Neural cell (in vitro differentiated cells): ENCODE measurements at regions not wholly inside any gene's neighbourhood (a gene's known extent, or its start where the extent isn't known, plus 50 kb on each side); places are given as distances from the start of the nearest gene placed in this dataset.

Source experiments
- H2AFZ ChIP-seq: fragments of 200-600, 300-800 bp; sonication (generic), shearing (Covaris generic); 2 replicates; pipeline ENCODE4 v1.6.0; 2014; ENCODE audit warnings: low read depth, mild to moderate bottlenecking, antibody characterized with exemption, low read length, moderate library complexity
- H3F3A ChIP-seq: fragments of 200-600 bp; shearing (Covaris generic); 2 replicates; pipeline ENCODE4 v1.6.1; 2016; ENCODE audit warnings: mild to moderate bottlenecking, moderate library complexity, mixed read lengths, antibody characterized with exemption, low read length; ENCODE audit not compliant: insufficient read depth, poor library complexity, severe bottlenecking
- H3K27ac ChIP-seq: fragments of 200-600, 300-800 bp; sonication (generic), shearing (Covaris generic); 2 replicates; pipeline ENCODE4 v1.5.1; 2014; ENCODE audit warnings: mild to moderate bottlenecking, low read length, moderate library complexity
- H3K27me3 ChIP-seq: fragments of 300-800, 200-600 bp; sonication (generic), shearing (Covaris generic); 2 replicates; pipeline ENCODE4 v1.6.0; 2014; ENCODE audit warnings: mild to moderate bottlenecking, low read depth, low read length, moderate library complexity; ENCODE audit not compliant: insufficient read depth
- H3K36me3 ChIP-seq: fragments of 300-800, 200-600 bp; sonication (generic), shearing (Covaris generic); 2 replicates; pipeline ENCODE4 v1.5.1; 2014; ENCODE audit warnings: mild to moderate bottlenecking, antibody characterized with exemption, low read length, moderate library complexity; ENCODE audit not compliant: insufficient read depth
- H3K4me2 ChIP-seq: fragments of 300-800, 200-600 bp; sonication (generic), shearing (Covaris generic); 2 replicates; pipeline ENCODE4 v1.6.0; 2014; ENCODE audit warnings: mild to moderate bottlenecking, low read length
- H3K4me3 ChIP-seq: fragments of 300-800, 200-600 bp; sonication (generic), shearing (Covaris generic); 2 replicates; pipeline ENCODE4 v1.5.1; 2014; ENCODE audit warnings: mild to moderate bottlenecking, low read length, moderate library complexity
- H3K79me2 ChIP-seq: fragments of 200-600 bp; shearing (Covaris generic); replicated peaks from 2 replicates; pipeline ENCODE4 v1.6.0; 2014; ENCODE audit warnings: mild to moderate bottlenecking, low read length, moderate library complexity; ENCODE audit not compliant: insufficient read depth
- H3K9ac ChIP-seq: fragments of 300-800, 200-600 bp; sonication (generic), shearing (Covaris generic); 2 replicates; pipeline ENCODE4 v1.6.1; 2016; ENCODE audit warnings: mild to moderate bottlenecking, low read length, mixed read lengths
- H3K9me2 ChIP-seq: fragments of 200-600 bp; shearing (Covaris generic); 2 replicates; pipeline ENCODE4 v1.6.1; 2016; ENCODE audit warnings: mild to moderate bottlenecking, low read length, mixed read lengths; ENCODE audit not compliant: insufficient read depth
- H3K9me3 ChIP-seq: fragments of 200-600, 300-800 bp; sonication (generic), shearing (Covaris generic); 2 replicates; pipeline ENCODE4 v1.6.1; 2016; ENCODE audit warnings: mild to moderate bottlenecking, mixed run types, low read length, moderate library complexity, mixed read lengths
- H4K20me1 ChIP-seq: fragments of 200-600 bp; shearing (Covaris generic); 2 replicates; pipeline ENCODE4 v1.6.1; 2016; ENCODE audit warnings: mild to moderate bottlenecking, mixed run types; ENCODE audit not compliant: insufficient read depth
- CTCF ChIP-seq: fragments of 450-650 bp; IDR thresholded peaks from 2 replicates; pipeline ENCODE4 v1.5.1; 2014; ENCODE audit warnings: antibody characterized with exemption, mild to moderate bottlenecking, moderate library complexity; ENCODE audit not compliant: poor library complexity, severe bottlenecking
- EP300 ChIP-seq: fragments of 450-650 bp; conservative IDR thresholded peaks from 2 replicates; pipeline ENCODE4 v1.6.1; 2014; ENCODE audit warnings: antibody characterized with exemption, mild to moderate bottlenecking, moderate library complexity; ENCODE audit not compliant: poor library complexity, severe bottlenecking
- EZH2 ChIP-seq: fragments of 200-600, 300-800 bp; shearing (Covaris generic), sonication (generic); IDR thresholded peaks from 2 replicates; pipeline ENCODE4 v1.6.1; 2014; ENCODE audit warnings: antibody characterized with exemption, low read length, borderline replicate concordance, mild to moderate bottlenecking; ENCODE audit not compliant: insufficient read depth, poor library complexity, severe bottlenecking
- MXI1 ChIP-seq: fragments of 450-650 bp; conservative IDR thresholded peaks from 2 replicates; pipeline ENCODE4 v1.6.1; 2014; ENCODE audit warnings: antibody characterized with exemption, mild to moderate bottlenecking; ENCODE audit not compliant: poor library complexity, severe bottlenecking
- POLR2AphosphoS5 ChIP-seq: IDR thresholded peaks from 2 replicates; pipeline ENCODE4 v1.6.1; 2012
- RAD21 ChIP-seq: fragments of 450-650 bp; conservative IDR thresholded peaks from 2 replicates; pipeline ENCODE4 v1.6.1; 2014; ENCODE audit warnings: antibody characterized with exemption, mild to moderate bottlenecking, moderate library complexity
- REST ChIP-seq: IDR thresholded peaks from 2 replicates; pipeline ENCODE4 v1.6.1; 2012; ENCODE audit warnings: borderline replicate concordance
- SMC3 ChIP-seq: fragments of 450-650 bp; conservative IDR thresholded peaks from 2 replicates; pipeline ENCODE4 v1.6.1; 2014; ENCODE audit warnings: antibody characterized with exemption, mild to moderate bottlenecking, moderate library complexity; ENCODE audit not compliant: poor library complexity
- TAF1 ChIP-seq: IDR thresholded peaks from 2 replicates; pipeline ENCODE4 v1.6.1; 2012; ENCODE audit warnings: low read depth

- no peaks in the 10 kb centered on the region for H4K20me1 ChIP-seq
- no peaks in the 10 kb centered on the region for H3K9me3 ChIP-seq
- no peak overlapping the region for H3K9ac ChIP-seq
- H3K4me2 ChIP-seq = no peak overlapping the region
- TF ChIP-seq CTCF (no peak), TAF1 (no peak), POLR2AphosphoS5 (no peak), EZH2 (no peak), SMC3 (no peak), MXI1 (no peak), REST (no peak), EP300 (no peak), RAD21 (no peak)
- H3F3A ChIP-seq = no peaks in the 10 kb centered on the region
- no peaks in the 10 kb centered on the region for H3K9me2 ChIP-seq
- no peak overlapping the region for H3K4me3 ChIP-seq
- no peak overlapping the region for H2AFZ ChIP-seq
- H3K27me3 ChIP-seq = no peaks in the 10 kb centered on the region
- H3K27ac ChIP-seq = no peak overlapping the region
- H3K36me3 ChIP-seq = no peaks in the 10 kb centered on the region
- no peaks in the 10 kb centered on the region for H3K79me2 ChIP-seq
These were observed 197.5 kb upstream of the NSMCE3 start for GRCh38 chr15:29467091-29467490.

GRCh38 chr15:29466292-29466691 is 196.7 kb upstream of the NSMCE3 start:
- no peaks in the 10 kb centered on the region for H3K79me2 ChIP-seq
- H3K9me2 ChIP-seq = no peaks in the 10 kb centered on the region
- no peak overlapping the region for H2AFZ ChIP-seq
- no peaks in the 10 kb centered on the region for H3F3A ChIP-seq
- H4K20me1 ChIP-seq = no peaks in the 10 kb centered on the region
- H3K27ac ChIP-seq = no peak overlapping the region
- H3K4me2 ChIP-seq = no peak overlapping the region
- H3K36me3 ChIP-seq = no peaks in the 10 kb centered on the region
- no peak overlapping the region for H3K4me3 ChIP-seq
- no peaks in the 10 kb centered on the region for H3K9me3 ChIP-seq
- H3K27me3 ChIP-seq = no peaks in the 10 kb centered on the region
- H3K9ac ChIP-seq = no peak overlapping the region
- TF ChIP-seq REST = no peak
- TF ChIP-seq CTCF = no peak
- TF ChIP-seq TAF1 = no peak
- no peak for TF ChIP-seq POLR2AphosphoS5
- TF ChIP-seq EZH2 = no peak
- no peak for TF ChIP-seq SMC3
- TF ChIP-seq MXI1 = no peak
- no peak for TF ChIP-seq RAD21
- TF ChIP-seq EP300 = no peak
